Stimulated activated CD4-positive, alpha-beta T cell treated with anti-CD3 and anti-CD28 coated beads, Interleukin-2, amount 100 ng/mL, for 48 hours (primary cell): ENCODE measurements at regions not wholly inside any gene's neighbourhood (a gene's known extent, or its start where the extent isn't known, plus 50 kb on each side); places are given as distances from the start of the nearest gene placed in this dataset.
A peak's percentile ranks its signal among the peaks of the same experiment; 100 is the strongest.

ENCODE experiments used
- DNase-seq, 2 donors: peaks; one replicate each; pipeline ENCODE4 v3.0.0-alpha.2; 2020

- no peak for DNase-seq
Observed at GRCh38 chr10:78817804-78818203, 251.0 kb upstream of the ZMIZ1 start.

- DNase-seq, result no peak
Observed at GRCh38 chr10:78819361-78820006, 249.3 kb upstream of the ZMIZ1 start.

GRCh38 chr10:78820007-78820362 lies 248.8 kb upstream of the ZMIZ1 start:
- no peak for DNase-seq

- DNase-seq, result no peak
Observed at GRCh38 chr10:78821052-78821451, 247.7 kb upstream of the ZMIZ1 start.

- no peak for DNase-seq
Observed at GRCh38 chr10:78828647-78829539, 239.9 kb upstream of the ZMIZ1 start.

- DNase-seq, result no peak
Observed at GRCh38 chr10:78829565-78829964, 239.2 kb upstream of the ZMIZ1 start.

- no peak for DNase-seq
Observed at GRCh38 chr10:78830062-78830975, 238.4 kb upstream of the ZMIZ1 start.

- DNase-seq, result no peak
Observed at GRCh38 chr10:78830976-78831375, 237.8 kb upstream of the ZMIZ1 start.

GRCh38 chr10:78831461-78831860 lies 237.3 kb upstream of the ZMIZ1 start:
- DNase-seq, result no peak

GRCh38 chr10:78832281-78832680 lies 236.5 kb upstream of the ZMIZ1 start:
- DNase-seq, result no peak

GRCh38 chr10:78838141-78838657 lies 230.6 kb upstream of the ZMIZ1 start:
- DNase-seq, result no peak

GRCh38 chr10:78843495-78843894 lies 225.3 kb upstream of the ZMIZ1 start:
- DNase-seq, result no peak

- DNase-seq, result no peak
Observed at GRCh38 chr10:78844960-78845607, 223.7 kb upstream of the ZMIZ1 start.

GRCh38 chr10:78846071-78846470 lies 222.7 kb upstream of the ZMIZ1 start:
- no peak for DNase-seq

- DNase-seq, result no peak
Observed at GRCh38 chr10:78846760-78847159, 222.0 kb upstream of the ZMIZ1 start.

- no peak for DNase-seq
Observed at GRCh38 chr10:78847485-78847884, 221.3 kb upstream of the ZMIZ1 start.

GRCh38 chr10:78849115-78849514 lies 219.7 kb upstream of the ZMIZ1 start:
- DNase-seq, result no peak

- no peak for DNase-seq
Observed at GRCh38 chr10:78849731-78850130, 219.0 kb upstream of the ZMIZ1 start.

GRCh38 chr10:78850644-78851435 lies 217.9 kb upstream of the ZMIZ1 start:
- no peak for DNase-seq

- no peak for DNase-seq
Observed at GRCh38 chr10:78851647-78852046, 217.1 kb upstream of the ZMIZ1 start.

GRCh38 chr10:78852466-78853240 lies 216.1 kb upstream of the ZMIZ1 start:
- peak in 1 of 2 donors; percentile 8 for DNase-seq
